OCI-LY7 (cell line): ENCODE measurements at regions not wholly inside any gene's neighbourhood (a gene's known extent, or its start where the extent isn't known, plus 50 kb on each side); places are given as distances from the start of the nearest gene placed in this dataset.

Source experiments
- BruUV-seq: library from RNA; stranded (reverse); fragments of 400-500 nt; replicated peaks from 2 replicates; lab custom pipeline; 2021; lab: Mats Ljungman, UMichigan
- CTCF ChIA-PET: fragments of 300-600 bp; sonication (Branson Sonifier 250); formaldehyde crosslinking; loops from one replicate; lab custom pipeline; 2022; ENCODE audit warnings: antibody characterized with exemption; ENCODE audit not compliant: unreplicated experiment; lab: Charles Lee
- POLR2A ChIA-PET: fragments of 300-600 bp; sonication (Branson Sonifier 250); formaldehyde crosslinking; loops from one replicate; lab custom pipeline; 2022; ENCODE audit warnings: antibody characterized with exemption; lab: Charles Lee
- DNase-seq: peaks from one replicate; pipeline ENCODE4 v3.0.0-alpha.2; 2015; ENCODE audit warnings: low spot score
- H2AFZ ChIP-seq: fragments of 200-600 bp; sonication (generic), shearing (Covaris generic); 2 replicates; pipeline ENCODE4 v1.6.1; 2014; ENCODE audit warnings: mild to moderate bottlenecking, antibody characterized with exemption, low read length, moderate library complexity
- H3K27ac ChIP-seq: fragments of 200-600 bp; sonication (generic); 2 replicates; pipeline ENCODE4 v1.5.1; 2014; ENCODE audit warnings: mixed run types, low read depth, mild to moderate bottlenecking, moderate library complexity, low read length, inconsistent platforms; ENCODE audit not compliant: poor library complexity, severe bottlenecking
- H3K36me3 ChIP-seq: fragments of 200-600 bp; sonication (generic); 2 replicates; pipeline ENCODE4 v1.6.1; 2014; ENCODE audit warnings: mild to moderate bottlenecking, antibody characterized with exemption, low read length, moderate library complexity, mixed read lengths; ENCODE audit not compliant: insufficient read depth
- H3K4me1 ChIP-seq: fragments of 200-600 bp; sonication (generic); 2 replicates; pipeline ENCODE4 v1.5.1; 2014; ENCODE audit warnings: mild to moderate bottlenecking, low read length; ENCODE audit not compliant: insufficient read depth, poor library complexity, severe bottlenecking
- H3K4me2 ChIP-seq: fragments of 200-600 bp; sonication (generic); 2 replicates; pipeline ENCODE4 v1.6.1; 2014; ENCODE audit warnings: mild to moderate bottlenecking, low read length
- H3K4me3 ChIP-seq: fragments of 200-600 bp; sonication (generic); 2 replicates; pipeline ENCODE4 v1.5.1; 2014; ENCODE audit warnings: mild to moderate bottlenecking, low read depth, low read length; ENCODE audit not compliant: poor library complexity, severe bottlenecking
- H3K79me2 ChIP-seq: fragments of 200-600 bp; sonication (generic); 2 replicates; pipeline ENCODE4 v1.6.1; 2016; ENCODE audit warnings: low read depth, mild to moderate bottlenecking, low read length, moderate library complexity, mixed read lengths; ENCODE audit not compliant: insufficient read depth
- H3K9me2 ChIP-seq: fragments of 200-600 bp; sonication (generic); 2 replicates; pipeline ENCODE4 v1.6.1; 2016; ENCODE audit warnings: mild to moderate bottlenecking, low read length, mixed read lengths; ENCODE audit not compliant: insufficient read depth
- H3K9me3 ChIP-seq: fragments of 200-600 bp; sonication (generic); 2 replicates; pipeline ENCODE4 v1.6.1; 2014; ENCODE audit warnings: mild to moderate bottlenecking, mixed run types, low read length, mixed read lengths
- H4K20me1 ChIP-seq: fragments of 200-600 bp; sonication (generic); 2 replicates; pipeline ENCODE4 v1.6.1; 2014; ENCODE audit warnings: mild to moderate bottlenecking, antibody characterized with exemption, low read length, moderate library complexity, mixed read lengths; ENCODE audit not compliant: insufficient read depth
- EZH2phosphoT487 ChIP-seq: fragments of 200-600 bp; sonication (generic); IDR thresholded peaks from 2 replicates; pipeline ENCODE4 v1.6.1; 2018; ENCODE audit warnings: low read depth, borderline replicate concordance, mild to moderate bottlenecking, mixed run types, antibody characterized with exemption, low read length, moderate library complexity, mixed read lengths
- intact Hi-C: fragments of 100-400 bp; cut with micrococcal nuclease; formaldehyde crosslinking; loops from one replicate; pipeline ENCODE4 v1.10.0; 2022; ENCODE audit not compliant: unreplicated experiment
- TF ChIP-seq, protein P1 (sequence below): fragments of 200-600 bp; sonication (generic); conservative IDR thresholded peaks from 2 replicates; pipeline ENCODE4 v1.5.1; 2014; ENCODE audit warnings: mild to moderate bottlenecking, antibody characterized with exemption, low read length, moderate library complexity, mixed read lengths

DNA sequence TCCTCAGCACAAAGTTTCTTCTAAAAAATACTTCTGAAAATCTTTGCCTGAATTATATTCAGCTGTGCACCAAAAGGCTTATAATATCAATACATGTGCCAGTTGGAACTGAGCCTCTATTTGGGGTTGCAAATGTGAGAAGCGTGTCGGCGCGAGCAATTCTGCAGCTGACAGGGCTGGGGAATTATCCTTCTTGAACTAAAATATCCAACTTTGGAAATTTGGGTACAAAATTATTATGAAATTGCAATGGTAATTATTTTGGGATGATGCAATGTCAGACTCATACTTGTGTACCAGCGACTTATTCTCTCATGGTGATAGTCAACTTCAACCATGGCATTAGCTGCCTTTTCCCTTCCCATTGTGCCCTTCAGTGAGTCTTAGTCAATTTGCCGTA, 507.0 kb upstream of the KLF6 start:
- Histone ChIP-seq H3K79me2 (no peaks in the 10 kb centered on the region), H3K4me3 (no peak overlapping the region), H2AFZ (no peak overlapping the region), H4K20me1 (no peaks in the 10 kb centered on the region), H3K9me2 (no peaks in the 10 kb centered on the region), H3K4me2 (no peak overlapping the region), H3K36me3 (no peaks in the 10 kb centered on the region), H3K9me3 (no peaks in the 10 kb centered on the region), H3K4me1 (no peaks in the 10 kb centered on the region), H3K27ac (no peak overlapping the region)
- intact Hi-C loops: no loop called here
- ChIA-PET POLR2A (no interaction called here), CTCF (no interaction called here)
- no peak for DNase-seq
- BruUV-seq: no TSS peak
- TF ChIP-seq, protein P1, sequence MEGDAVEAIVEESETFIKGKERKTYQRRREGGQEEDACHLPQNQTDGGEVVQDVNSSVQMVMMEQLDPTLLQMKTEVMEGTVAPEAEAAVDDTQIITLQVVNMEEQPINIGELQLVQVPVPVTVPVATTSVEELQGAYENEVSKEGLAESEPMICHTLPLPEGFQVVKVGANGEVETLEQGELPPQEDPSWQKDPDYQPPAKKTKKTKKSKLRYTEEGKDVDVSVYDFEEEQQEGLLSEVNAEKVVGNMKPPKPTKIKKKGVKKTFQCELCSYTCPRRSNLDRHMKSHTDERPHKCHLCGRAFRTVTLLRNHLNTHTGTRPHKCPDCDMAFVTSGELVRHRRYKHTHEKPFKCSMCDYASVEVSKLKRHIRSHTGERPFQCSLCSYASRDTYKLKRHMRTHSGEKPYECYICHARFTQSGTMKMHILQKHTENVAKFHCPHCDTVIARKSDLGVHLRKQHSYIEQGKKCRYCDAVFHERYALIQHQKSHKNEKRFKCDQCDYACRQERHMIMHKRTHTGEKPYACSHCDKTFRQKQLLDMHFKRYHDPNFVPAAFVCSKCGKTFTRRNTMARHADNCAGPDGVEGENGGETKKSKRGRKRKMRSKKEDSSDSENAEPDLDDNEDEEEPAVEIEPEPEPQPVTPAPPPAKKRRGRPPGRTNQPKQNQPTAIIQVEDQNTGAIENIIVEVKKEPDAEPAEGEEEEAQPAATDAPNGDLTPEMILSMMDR: no peak
- no peak for TF ChIP-seq EZH2phosphoT487

DNA sequence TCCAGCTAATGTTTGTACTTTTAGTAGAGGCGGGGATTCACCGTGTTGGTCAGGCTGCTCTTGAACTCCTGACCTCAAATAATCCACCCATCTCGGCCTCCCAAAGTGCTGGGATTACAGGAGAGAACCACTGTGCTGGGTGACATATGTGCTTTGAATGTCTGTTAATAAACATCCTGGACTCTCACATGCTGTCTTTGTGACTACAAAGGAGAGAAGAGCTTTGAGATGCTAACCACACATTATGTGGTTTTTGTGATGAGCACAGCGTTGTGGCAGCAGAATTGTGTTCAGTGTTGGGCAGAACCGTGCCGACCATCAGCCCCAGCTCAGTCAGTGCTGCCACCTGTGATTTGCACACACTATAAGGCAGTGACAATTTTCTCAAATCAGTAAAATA, 500.1 kb upstream of the KLF6 start:
- no peak overlapping the region for H3K4me3 ChIP-seq
- H3K36me3 ChIP-seq: no peaks in the 10 kb centered on the region
- H3K27ac ChIP-seq: no peak overlapping the region
- H4K20me1 ChIP-seq: no peaks in the 10 kb centered on the region
- H3K9me3 ChIP-seq: no peaks in the 10 kb centered on the region
- DNase-seq: no peak
- POLR2A ChIA-PET: no interaction called here
- H3K79me2 ChIP-seq: no peaks in the 10 kb centered on the region
- CTCF ChIA-PET: no interaction called here
- no peaks in the 10 kb centered on the region for H3K4me1 ChIP-seq
- H3K9me2 ChIP-seq: no peaks in the 10 kb centered on the region
- intact Hi-C loops: no loop called here
- no TSS peak for BruUV-seq
- H3K4me2 ChIP-seq: no peak overlapping the region
- H2AFZ ChIP-seq: no peak overlapping the region
- TF ChIP-seq EZH2phosphoT487: no peak
- TF ChIP-seq, protein P1: no peak

DNA sequence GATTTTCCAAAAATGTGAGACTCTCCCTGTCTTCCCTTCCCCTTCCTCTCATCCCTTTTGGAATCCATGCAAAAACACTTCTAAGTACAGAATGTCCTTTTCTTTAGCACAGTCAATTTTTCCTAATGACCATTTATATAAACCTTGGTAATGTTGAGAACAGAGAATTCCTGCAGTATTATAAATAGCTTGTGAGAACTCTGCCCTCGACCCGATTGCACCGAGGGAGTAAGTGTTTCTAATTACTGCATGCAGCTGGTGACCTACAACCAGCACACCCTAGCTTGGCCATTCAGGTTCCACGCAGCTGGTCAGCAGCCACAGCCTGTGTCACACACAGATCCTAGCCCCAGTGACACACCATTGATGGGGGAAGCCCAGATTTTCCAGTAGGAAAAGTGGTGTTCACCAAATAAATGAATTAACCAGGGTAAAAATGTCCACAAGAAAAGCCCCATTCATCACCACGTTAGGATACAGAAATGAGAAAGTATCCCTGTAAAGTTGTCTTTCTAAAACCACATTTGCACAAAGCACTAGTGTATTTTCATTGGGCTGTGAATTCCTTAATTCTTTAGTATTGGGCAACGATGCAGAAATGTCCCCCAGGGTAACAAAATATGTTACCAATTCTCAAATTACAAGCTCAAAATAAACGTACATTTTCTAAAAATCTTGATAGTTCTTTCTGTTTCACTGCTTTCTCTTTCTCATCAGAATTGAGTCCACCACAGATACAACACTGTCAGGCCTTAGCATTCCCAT, 499.0 kb upstream of the KLF6 start:
- DNase-seq: no peak
- H2AFZ ChIP-seq: no peak overlapping the region
- no peaks in the 10 kb centered on the region for H3K9me2 ChIP-seq
- CTCF ChIA-PET: no interaction called here
- POLR2A ChIA-PET: no interaction called here
- no peaks in the 10 kb centered on the region for H3K4me1 ChIP-seq
- H3K4me2 ChIP-seq: no peak overlapping the region
- H4K20me1 ChIP-seq: no peaks in the 10 kb centered on the region
- no peaks in the 10 kb centered on the region for H3K9me3 ChIP-seq
- no peak overlapping the region for H3K4me3 ChIP-seq
- H3K36me3 ChIP-seq: no peaks in the 10 kb centered on the region
- no TSS peak for BruUV-seq
- H3K79me2 ChIP-seq: no peaks in the 10 kb centered on the region
- intact Hi-C loops: no loop called here
- no peak overlapping the region for H3K27ac ChIP-seq
- TF ChIP-seq EZH2phosphoT487: no peak
- TF ChIP-seq, protein P1: no peak
